ENCODE measurements at regions not wholly inside any gene's neighbourhood (a gene's known extent, or its start where the extent isn't known, plus 50 kb on each side); places are given as distances from the start of the nearest gene placed in this dataset.

DNA sequence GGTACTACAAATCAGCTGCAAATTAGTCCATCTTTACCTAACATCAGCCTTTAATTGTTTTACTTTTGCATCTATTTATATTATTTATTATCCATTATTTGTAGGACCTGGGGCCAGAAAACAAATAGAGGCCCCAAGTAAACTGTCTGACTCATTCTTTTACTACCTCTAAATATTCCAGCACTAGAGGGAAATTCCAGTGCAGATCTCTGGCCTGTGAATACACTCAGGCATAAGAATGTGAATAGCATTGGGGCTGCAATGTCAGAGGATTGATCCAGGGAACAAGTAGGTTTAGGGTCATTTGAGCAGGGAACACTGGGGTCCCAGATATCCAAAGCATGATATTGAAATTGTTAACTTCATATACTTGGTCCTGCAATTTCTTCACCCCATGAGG lies 176.6 kb upstream of the TYRP1 start:
- no peak for TF ChIP-seq CTCF (IDR thresholded peaks at IDR 0.05; ENCODE audit: insufficient read depth, low read length, poor library complexity, severe bottlenecking)
- Histone ChIP-seq H3K27me3 (ENCODE audit: control insufficient read depth, insufficient read depth, low read length) (no peaks in the 10 kb centered on the region), H3K36me3 (ENCODE audit: control insufficient read depth, insufficient read depth, low read length) (no peaks in the 10 kb centered on the region), H3K4me3 (ENCODE audit: low read depth, low read length) (no peak overlapping the region)
- DNase-seq (ENCODE audit: low read depth): no peak

DNA sequence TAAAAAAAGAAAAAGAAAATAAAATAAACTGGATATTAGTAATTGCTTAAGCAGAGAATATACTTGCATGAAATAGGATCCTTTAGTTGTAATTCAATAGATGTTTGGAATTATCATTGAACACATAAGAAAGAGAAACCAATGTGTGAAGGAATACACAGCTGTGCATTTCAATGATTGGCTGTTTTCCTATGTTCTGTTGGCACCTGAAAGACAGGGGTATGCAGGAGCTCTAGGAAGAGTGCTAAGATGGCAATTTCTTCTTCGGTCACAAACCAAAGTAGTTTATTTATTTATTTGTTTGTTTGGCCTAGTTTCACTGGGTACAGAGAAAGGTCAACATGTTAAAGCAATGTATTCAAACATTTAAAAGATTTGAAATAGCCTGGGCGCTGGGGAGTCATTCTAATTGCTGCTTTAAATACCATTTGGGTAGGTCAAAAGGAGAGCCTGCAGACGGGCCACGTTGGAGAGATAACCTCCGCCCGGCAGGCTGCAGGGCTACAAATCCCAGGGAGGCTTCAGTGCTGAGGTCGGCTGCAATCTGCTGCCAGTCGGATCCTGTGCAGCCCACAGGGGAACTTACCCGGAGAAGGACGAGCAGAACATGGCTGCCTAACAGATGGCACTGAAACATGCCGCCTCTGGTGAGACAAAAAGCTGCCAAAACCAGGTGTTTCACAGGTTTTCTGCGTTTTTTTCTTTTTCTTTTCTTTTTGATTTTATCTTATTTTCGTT lies 154.2 kb upstream of the TYRP1 start:
- Histone ChIP-seq H3K27me3 (ENCODE audit: control insufficient read depth, insufficient read depth, low read length) (no peaks in the 10 kb centered on the region), H3K4me3 (ENCODE audit: low read depth, low read length) (no peak overlapping the region), H3K36me3 (ENCODE audit: control insufficient read depth, insufficient read depth, low read length) (no peaks in the 10 kb centered on the region)
- no peak for TF ChIP-seq CTCF (IDR thresholded peaks at IDR 0.05; ENCODE audit: insufficient read depth, low read length, poor library complexity, severe bottlenecking)
- DNase-seq (ENCODE audit: low read depth): no peak

- DNase-seq (ENCODE audit: low read depth): no peak
- Histone ChIP-seq H3K36me3 (ENCODE audit: control insufficient read depth, insufficient read depth, low read length) (no peaks in the 10 kb centered on the region), H3K27me3 (ENCODE audit: control insufficient read depth, insufficient read depth, low read length) (no peaks in the 10 kb centered on the region), H3K4me3 (ENCODE audit: low read depth, low read length) (no peak overlapping the region)
- no peak for TF ChIP-seq CTCF (IDR thresholded peaks at IDR 0.05; ENCODE audit: insufficient read depth, low read length, poor library complexity, severe bottlenecking)
Measured at GRCh38 chr9:12539580-12539975, 153.6 kb upstream of the TYRP1 start.

DNA sequence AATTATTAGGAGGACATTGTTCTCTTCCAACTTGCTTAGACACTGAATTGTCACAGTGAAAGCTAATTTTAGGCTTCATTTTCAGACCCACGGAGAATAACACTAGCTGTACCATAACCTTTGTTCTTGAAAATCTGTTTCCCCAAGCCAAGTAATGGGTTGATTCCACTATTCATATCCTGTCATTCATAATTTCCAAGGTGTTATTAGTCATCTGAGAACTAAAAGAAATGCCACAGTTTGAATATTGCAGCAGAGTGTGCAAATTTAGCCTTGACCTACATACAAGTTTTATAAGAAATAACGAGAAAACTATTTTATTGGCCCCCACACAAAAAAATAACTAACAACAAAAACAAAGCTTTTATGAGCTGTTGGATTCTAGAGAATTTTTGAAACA lies 148.5 kb upstream of the TYRP1 start:
- H3K36me3 ChIP-seq (ENCODE audit: control insufficient read depth, insufficient read depth, low read length): no peaks in the 10 kb centered on the region
- TF ChIP-seq CTCF (IDR thresholded peaks at IDR 0.05; ENCODE audit: insufficient read depth, low read length, poor library complexity, severe bottlenecking): no peak
- DNase-seq (ENCODE audit: low read depth): no peak
- no peaks in the 10 kb centered on the region for H3K27me3 ChIP-seq (ENCODE audit: control insufficient read depth, insufficient read depth, low read length)
- H3K4me3 ChIP-seq (ENCODE audit: low read depth, low read length): no peak overlapping the region

- H3K4me3 ChIP-seq (ENCODE audit: low read depth, low read length): no peak overlapping the region
- no peaks in the 10 kb centered on the region for H3K27me3 ChIP-seq (ENCODE audit: control insufficient read depth, insufficient read depth, low read length)
- peak; percentile 30 for TF ChIP-seq CTCF (IDR thresholded peaks at IDR 0.05; ENCODE audit: insufficient read depth, low read length, poor library complexity, severe bottlenecking)
- DNase-seq (ENCODE audit: low read depth): no peak
- H3K36me3 ChIP-seq (ENCODE audit: control insufficient read depth, insufficient read depth, low read length): no peaks in the 10 kb centered on the region
Measured at GRCh38 chr9:12554636-12555035, 138.5 kb upstream of the TYRP1 start.
